OCI-LY7 (cell line): ENCODE measurements at regions not wholly inside any gene's neighbourhood (a gene's known extent, or its start where the extent isn't known, plus 50 kb on each side); places are given as distances from the start of the nearest gene placed in this dataset.

ENCODE experiments used
- EZH2phosphoT487 ChIP-seq: fragments of 200-600 bp; sonication (generic); IDR thresholded peaks from 2 replicates; pipeline ENCODE4 v1.6.1; 2018; ENCODE audit warnings: low read depth, borderline replicate concordance, mild to moderate bottlenecking, mixed run types, antibody characterized with exemption, low read length, moderate library complexity, mixed read lengths
- TF ChIP-seq, protein P1 (sequence below): fragments of 200-600 bp; sonication (generic); conservative IDR thresholded peaks from 2 replicates; pipeline ENCODE4 v1.5.1; 2014; ENCODE audit warnings: mild to moderate bottlenecking, antibody characterized with exemption, low read length, moderate library complexity, mixed read lengths

DNA sequence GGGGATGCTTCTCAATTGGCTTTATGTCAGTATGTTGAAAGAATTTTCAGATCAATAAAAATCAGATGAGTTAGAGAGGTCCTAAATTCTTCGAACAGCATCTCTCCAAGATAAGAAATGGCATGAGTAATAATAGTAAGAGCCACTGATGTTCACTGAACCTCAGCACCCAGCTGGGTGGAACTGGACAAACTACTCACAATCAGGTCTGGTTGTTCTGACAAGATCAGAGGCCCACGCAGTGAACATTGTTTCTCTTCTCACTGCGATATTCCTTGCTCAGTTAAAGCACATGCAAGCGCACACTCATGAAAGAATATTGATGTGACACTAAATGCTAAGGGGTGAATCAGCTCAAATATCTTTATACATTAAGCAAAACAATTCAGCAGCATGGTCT is 351.0 kb upstream of the AMELY start:
- TF ChIP-seq, protein P1, sequence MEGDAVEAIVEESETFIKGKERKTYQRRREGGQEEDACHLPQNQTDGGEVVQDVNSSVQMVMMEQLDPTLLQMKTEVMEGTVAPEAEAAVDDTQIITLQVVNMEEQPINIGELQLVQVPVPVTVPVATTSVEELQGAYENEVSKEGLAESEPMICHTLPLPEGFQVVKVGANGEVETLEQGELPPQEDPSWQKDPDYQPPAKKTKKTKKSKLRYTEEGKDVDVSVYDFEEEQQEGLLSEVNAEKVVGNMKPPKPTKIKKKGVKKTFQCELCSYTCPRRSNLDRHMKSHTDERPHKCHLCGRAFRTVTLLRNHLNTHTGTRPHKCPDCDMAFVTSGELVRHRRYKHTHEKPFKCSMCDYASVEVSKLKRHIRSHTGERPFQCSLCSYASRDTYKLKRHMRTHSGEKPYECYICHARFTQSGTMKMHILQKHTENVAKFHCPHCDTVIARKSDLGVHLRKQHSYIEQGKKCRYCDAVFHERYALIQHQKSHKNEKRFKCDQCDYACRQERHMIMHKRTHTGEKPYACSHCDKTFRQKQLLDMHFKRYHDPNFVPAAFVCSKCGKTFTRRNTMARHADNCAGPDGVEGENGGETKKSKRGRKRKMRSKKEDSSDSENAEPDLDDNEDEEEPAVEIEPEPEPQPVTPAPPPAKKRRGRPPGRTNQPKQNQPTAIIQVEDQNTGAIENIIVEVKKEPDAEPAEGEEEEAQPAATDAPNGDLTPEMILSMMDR, result no peak
- no peak for TF ChIP-seq EZH2phosphoT487
